ENCODE measurements at regions not wholly inside any gene's neighbourhood (a gene's known extent, or its start where the extent isn't known, plus 50 kb on each side); places are given as distances from the start of the nearest gene placed in this dataset.

- TF ChIP-seq CTCF (IDR thresholded peaks at IDR 0.05) (no peak), POLR2A (IDR thresholded peaks at IDR 0.05) (no peak)
Observed at GRCh38 chr6:24019393-24019792, 106.6 kb upstream of the NRSN1 start.
